ENCODE measurements at regions not wholly inside any gene's neighbourhood (a gene's known extent, or its start where the extent isn't known, plus 50 kb on each side); places are given as distances from the start of the nearest gene placed in this dataset.

- Histone ChIP-seq H3K27me3 (no peaks in the 10 kb centered on the region), H3K4me1 (no peaks in the 10 kb centered on the region), H2AFZ (replicated peaks) (no peak overlapping the region), H3K4me2 (no peak overlapping the region), H3K9ac (no peak overlapping the region), H3F3A (ENCODE audit: low read depth) (no peaks in the 10 kb centered on the region), H4K20me1 (ENCODE audit: low read depth) (no peaks in the 10 kb centered on the region), H3K36me3 (no peaks in the 10 kb centered on the region), H3K27ac (no peak overlapping the region), H3K4me3 (no peak overlapping the region), H3K9me3 (ENCODE audit: low read depth) (no peaks in the 10 kb centered on the region), H3K79me2 (ENCODE audit: low read depth) (no peaks in the 10 kb centered on the region)
- no peaks in the 10 kb centered on the region for H3K27me3 Mint-ChIP-seq (ENCODE audit: insufficient read depth, low read depth)
- H3K4me3 Mint-ChIP-seq: no peak overlapping the region
- no peak overlapping the region for H3K27ac Mint-ChIP-seq
- TF ChIP-seq EZH2 (IDR thresholded peaks at IDR 0.05) (no peak), EZH2phosphoT487 (IDR thresholded peaks at IDR 0.05) (no peak), CTCF (IDR thresholded peaks at IDR 0.05) (no peak)
- no peaks in the 10 kb centered on the region for H3K9me3 Mint-ChIP-seq
- no peaks in the 10 kb centered on the region for H3K36me3 Mint-ChIP-seq
- no peaks in the 10 kb centered on the region for H3K4me1 Mint-ChIP-seq
- no peak for DNase-seq (ENCODE audit: low spot score)
Measured at GRCh38 chr10:7098160-7098762, 312.6 kb downstream of the SFMBT2 start.

- H3K4me2 ChIP-seq: no peak overlapping the region
- Mint-ChIP-seq H3K36me3 (no peaks in the 10 kb centered on the region), H3K27me3 (ENCODE audit: insufficient read depth, low read depth) (no peaks in the 10 kb centered on the region), H3K4me3 (no peak overlapping the region), H3K9me3 (no peaks in the 10 kb centered on the region), H3K27ac (no peak overlapping the region), H3K4me1 (no peaks in the 10 kb centered on the region)
- no peak overlapping the region for H3K4me3 ChIP-seq
- H3K27me3 ChIP-seq: no peaks in the 10 kb centered on the region
- H3K36me3 ChIP-seq: no peaks in the 10 kb centered on the region
- no peaks in the 10 kb centered on the region for H3K4me1 ChIP-seq
- no peaks in the 10 kb centered on the region for H3K9me3 ChIP-seq (ENCODE audit: low read depth)
- H3K9ac ChIP-seq: no peak overlapping the region
- no peak overlapping the region for H2AFZ ChIP-seq (replicated peaks)
- no peaks in the 10 kb centered on the region for H3F3A ChIP-seq (ENCODE audit: low read depth)
- no peak for TF ChIP-seq EZH2phosphoT487 (IDR thresholded peaks at IDR 0.05)
- no peak for TF ChIP-seq EZH2 (IDR thresholded peaks at IDR 0.05)
- no peak for TF ChIP-seq CTCF (IDR thresholded peaks at IDR 0.05)
- no peak overlapping the region for H3K27ac ChIP-seq
- no peaks in the 10 kb centered on the region for H3K79me2 ChIP-seq (ENCODE audit: low read depth)
- no peak for DNase-seq (ENCODE audit: low spot score)
- no peaks in the 10 kb centered on the region for H4K20me1 ChIP-seq (ENCODE audit: low read depth)
Measured at GRCh38 chr10:7094781-7095180, 316.1 kb downstream of the SFMBT2 start.

- no peak overlapping the region for H3K4me2 ChIP-seq
- H3F3A ChIP-seq (ENCODE audit: low read depth): no peaks in the 10 kb centered on the region
- no peaks in the 10 kb centered on the region for H3K4me1 ChIP-seq
- Mint-ChIP-seq H3K4me1 (no peaks in the 10 kb centered on the region), H3K27me3 (ENCODE audit: insufficient read depth, low read depth) (no peaks in the 10 kb centered on the region), H3K36me3 (no peaks in the 10 kb centered on the region), H3K9me3 (no peaks in the 10 kb centered on the region), H3K4me3 (no peak overlapping the region), H3K27ac (no peak overlapping the region)
- H3K9ac ChIP-seq: no peak overlapping the region
- H3K9me3 ChIP-seq (ENCODE audit: low read depth): no peaks in the 10 kb centered on the region
- H3K27ac ChIP-seq: no peak overlapping the region
- TF ChIP-seq CTCF (IDR thresholded peaks at IDR 0.05) (no peak), EZH2phosphoT487 (IDR thresholded peaks at IDR 0.05) (no peak), EZH2 (IDR thresholded peaks at IDR 0.05) (no peak)
- DNase-seq (ENCODE audit: low spot score): no peak
- H4K20me1 ChIP-seq (ENCODE audit: low read depth): no peaks in the 10 kb centered on the region
- no peaks in the 10 kb centered on the region for H3K36me3 ChIP-seq
- no peak overlapping the region for H2AFZ ChIP-seq (replicated peaks)
- H3K27me3 ChIP-seq: no peaks in the 10 kb centered on the region
- no peaks in the 10 kb centered on the region for H3K79me2 ChIP-seq (ENCODE audit: low read depth)
- H3K4me3 ChIP-seq: no peak overlapping the region
Measured at GRCh38 chr10:7093368-7093767, 317.5 kb downstream of the SFMBT2 start.

Data from neural progenitor cell (in vitro differentiated cells).